ENCODE measurements at regions not wholly inside any gene's neighbourhood (a gene's known extent, or its start where the extent isn't known, plus 50 kb on each side); places are given as distances from the start of the nearest gene placed in this dataset.

DNA sequence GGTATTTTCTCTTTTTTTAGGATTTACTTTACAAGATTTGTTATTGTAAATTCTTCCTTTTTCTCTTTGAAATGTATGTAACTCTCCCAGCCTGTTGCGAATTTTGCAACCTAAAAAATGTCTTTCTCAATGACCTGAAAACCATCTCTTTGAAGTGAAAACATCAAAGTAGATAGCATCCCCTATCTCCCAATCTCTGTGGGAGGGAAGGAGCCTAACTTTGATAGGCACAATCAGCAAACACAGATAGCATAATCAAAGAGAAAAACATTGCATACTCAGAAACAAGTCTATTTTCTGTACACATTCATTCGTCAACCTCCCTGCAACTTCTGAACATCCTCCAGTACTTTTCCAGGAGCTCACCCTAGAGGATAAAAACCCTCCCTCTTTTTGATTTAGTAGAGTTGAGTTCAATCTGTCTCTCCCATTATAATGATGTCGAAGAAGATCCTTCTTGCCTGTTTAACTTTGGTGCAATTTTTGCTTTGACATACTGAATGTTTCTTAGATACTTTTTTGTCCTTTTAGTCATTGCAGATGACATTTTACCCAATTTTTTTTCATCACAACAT is 849.2 kb upstream of the LRFN5 start:
- Histone ChIP-seq H3F3A (ENCODE audit: insufficient read depth) (no peaks in the 10 kb centered on the region), H3K36me3 (ENCODE audit: low read length) (no peaks in the 10 kb centered on the region), H3K27ac (ENCODE audit: low read depth, low read length) (no peak overlapping the region), H4K20me1 (ENCODE audit: low read depth, low read length) (no peaks in the 10 kb centered on the region), H3K4me3 (ENCODE audit: insufficient read depth, low read length, poor library complexity, severe bottlenecking) (no peak overlapping the region), H3K4me2 (ENCODE audit: low read depth, low read length, poor library complexity, severe bottlenecking) (no peak overlapping the region), H3K79me2 (ENCODE audit: insufficient read depth, low read length) (no peaks in the 10 kb centered on the region), H3K27me3 (ENCODE audit: low read length) (no peaks in the 10 kb centered on the region), H3K9ac (ENCODE audit: low read length) (no peak overlapping the region), H3K9me3 (ENCODE audit: insufficient read depth, low read length) (no peaks in the 10 kb centered on the region), H3K9me2 (replicated peaks; ENCODE audit: insufficient read depth, low read length) (no peaks in the 10 kb centered on the region), H2AFZ (ENCODE audit: low read depth, low read length, severe bottlenecking) (no peak overlapping the region)
- no peak for TF ChIP-seq CTCF (IDR thresholded peaks at IDR 0.05; ENCODE audit: insufficient read depth, low read length, poor library complexity, severe bottlenecking)
- TF ChIP-seq EZH2phosphoT487 (conservative IDR thresholded peaks at IDR 0.05; ENCODE audit: low read length) = no peak

GRCh38 chr14:40733206-40733605 is 873.5 kb upstream of the LRFN5 start:
- Histone ChIP-seq H2AFZ (ENCODE audit: low read depth, low read length, severe bottlenecking) (no peak overlapping the region), H4K20me1 (ENCODE audit: low read depth, low read length) (no peaks in the 10 kb centered on the region), H3K36me3 (ENCODE audit: low read length) (peaks cover under 1% of the 10 kb centered on the region; the same call in 1 of the 2 replicates), H3F3A (ENCODE audit: insufficient read depth) (no peaks in the 10 kb centered on the region), H3K9me3 (ENCODE audit: insufficient read depth, low read length) (peaks cover 24% of the 10 kb centered on the region; the same call in 1 of the 2 replicates), H3K4me2 (ENCODE audit: low read depth, low read length, poor library complexity, severe bottlenecking) (no peak overlapping the region), H3K27me3 (ENCODE audit: low read length) (no peaks in the 10 kb centered on the region), H3K9ac (ENCODE audit: low read length) (no peak overlapping the region), H3K9me2 (replicated peaks; ENCODE audit: insufficient read depth, low read length) (no peaks in the 10 kb centered on the region), H3K79me2 (ENCODE audit: insufficient read depth, low read length) (no peaks in the 10 kb centered on the region), H3K27ac (ENCODE audit: low read depth, low read length) (no peak overlapping the region), H3K4me3 (ENCODE audit: insufficient read depth, low read length, poor library complexity, severe bottlenecking) (no peak overlapping the region)
- TF ChIP-seq CTCF (IDR thresholded peaks at IDR 0.05; ENCODE audit: insufficient read depth, low read length, poor library complexity, severe bottlenecking) (no peak), EZH2phosphoT487 (conservative IDR thresholded peaks at IDR 0.05; ENCODE audit: low read length) (no peak)

- Histone ChIP-seq H2AFZ (ENCODE audit: low read depth, low read length, severe bottlenecking) (no peak overlapping the region), H3K79me2 (ENCODE audit: insufficient read depth, low read length) (no peaks in the 10 kb centered on the region), H3K36me3 (ENCODE audit: low read length) (no peaks in the 10 kb centered on the region), H3K4me3 (ENCODE audit: insufficient read depth, low read length, poor library complexity, severe bottlenecking) (no peak overlapping the region), H3K4me2 (ENCODE audit: low read depth, low read length, poor library complexity, severe bottlenecking) (no peak overlapping the region), H3K9ac (ENCODE audit: low read length) (no peak overlapping the region), H3F3A (ENCODE audit: insufficient read depth) (no peaks in the 10 kb centered on the region), H3K27me3 (ENCODE audit: low read length) (no peaks in the 10 kb centered on the region), H4K20me1 (ENCODE audit: low read depth, low read length) (no peaks in the 10 kb centered on the region), H3K9me2 (replicated peaks; ENCODE audit: insufficient read depth, low read length) (no peaks in the 10 kb centered on the region), H3K9me3 (ENCODE audit: insufficient read depth, low read length) (no peaks in the 10 kb centered on the region), H3K27ac (ENCODE audit: low read depth, low read length) (no peak overlapping the region)
- no peak for TF ChIP-seq EZH2phosphoT487 (conservative IDR thresholded peaks at IDR 0.05; ENCODE audit: low read length)
- no peak for TF ChIP-seq CTCF (IDR thresholded peaks at IDR 0.05; ENCODE audit: insufficient read depth, low read length, poor library complexity, severe bottlenecking)
These were observed 879.6 kb upstream of the LRFN5 start for GRCh38 chr14:40727107-40727506.
